ENCODE measurements at regions not wholly inside any gene's neighbourhood (a gene's known extent, or its start where the extent isn't known, plus 50 kb on each side); places are given as distances from the start of the nearest gene placed in this dataset.

- no peak overlapping the region for H3K27ac ChIP-seq (ENCODE audit: control insufficient read depth, insufficient read depth, low read length)
- no peaks in the 10 kb centered on the region for H3K27me3 ChIP-seq (ENCODE audit: control insufficient read depth, extremely low read depth, insufficient read depth, low read length)
- DNase-seq (ENCODE audit: low read depth, low spot score): no peak
- no peak overlapping the region for H3K4me2 ChIP-seq (ENCODE audit: control insufficient read depth, extremely low read depth, insufficient read depth, low read depth, low read length)
- H3K79me2 ChIP-seq (ENCODE audit: control insufficient read depth, insufficient read depth, low read length): no peaks in the 10 kb centered on the region
- H4K20me1 ChIP-seq (ENCODE audit: control insufficient read depth, extremely low read depth, insufficient read depth, low read length): no peaks in the 10 kb centered on the region
- FAIRE-seq: no peak
- TF ChIP-seq CTCF (optimal IDR thresholded peaks at IDR 0.05 in 1 of 3, IDR thresholded peaks at IDR 0.05 in 1 of 3, conservative IDR thresholded peaks at IDR 0.05 in 1 of 3; ENCODE audit: extremely low read depth in 1 of 3, insufficient read depth in 2 of 3, low read length in 3 of 3): no peak
- TF ChIP-seq EZH2 (IDR thresholded peaks at IDR 0.05; ENCODE audit: low read length): no peak
- no peak overlapping the region for H3K4me3 ChIP-seq (ENCODE audit: control insufficient read depth in 2 of 3, extremely low read depth in 1 of 3, insufficient read depth in 2 of 3, low read depth in 1 of 3, low read length in 3 of 3)
- no peak overlapping the region for H3K9ac ChIP-seq (ENCODE audit: control insufficient read depth, extremely low read depth, insufficient read depth, low read length)
- no peaks in the 10 kb centered on the region for H3K9me1 ChIP-seq (ENCODE audit: control insufficient read depth, extremely low read depth, insufficient read depth, low read length)
- dilution Hi-C loops (cut with MboI; ENCODE audit: extremely low pct_ligation_motif_present, low sequenced_read_pairs): no loop called here
- no peaks in the 10 kb centered on the region for H3K4me1 ChIP-seq (ENCODE audit: control insufficient read depth, extremely low read depth, insufficient read depth, low read length)
- no peaks in the 10 kb centered on the region for H3K9me3 ChIP-seq (ENCODE audit: control insufficient read depth, low read depth, low read length)
- no peaks in the 10 kb centered on the region for H3K36me3 ChIP-seq (ENCODE audit: control insufficient read depth in 2 of 2, extremely low read depth in 1 of 2, insufficient read depth in 2 of 2, low read length in 2 of 2)
- no peak overlapping the region for H2AFZ ChIP-seq (ENCODE audit: control insufficient read depth, low read length)
These were observed 344.8 kb upstream of the HS6ST1 start for GRCh38 chr2:128663371-128664050.

- Histone ChIP-seq H3K9me3 (ENCODE audit: control insufficient read depth, low read depth, low read length) (no peaks in the 10 kb centered on the region), H3K79me2 (ENCODE audit: control insufficient read depth, insufficient read depth, low read length) (no peaks in the 10 kb centered on the region), H3K9me1 (ENCODE audit: control insufficient read depth, extremely low read depth, insufficient read depth, low read length) (no peaks in the 10 kb centered on the region), H4K20me1 (ENCODE audit: control insufficient read depth, extremely low read depth, insufficient read depth, low read length) (no peaks in the 10 kb centered on the region), H3K27ac (ENCODE audit: control insufficient read depth, insufficient read depth, low read length) (no peak overlapping the region), H3K4me3 (ENCODE audit: control insufficient read depth in 2 of 3, extremely low read depth in 1 of 3, insufficient read depth in 2 of 3, low read depth in 1 of 3, low read length in 3 of 3) (no peak overlapping the region), H3K4me1 (ENCODE audit: control insufficient read depth, extremely low read depth, insufficient read depth, low read length) (no peaks in the 10 kb centered on the region), H3K27me3 (ENCODE audit: control insufficient read depth, extremely low read depth, insufficient read depth, low read length) (no peaks in the 10 kb centered on the region), H3K4me2 (ENCODE audit: control insufficient read depth, extremely low read depth, insufficient read depth, low read depth, low read length) (no peak overlapping the region), H3K36me3 (ENCODE audit: control insufficient read depth in 2 of 2, extremely low read depth in 1 of 2, insufficient read depth in 2 of 2, low read length in 2 of 2) (no peaks in the 10 kb centered on the region), H2AFZ (ENCODE audit: control insufficient read depth, low read length) (no peak overlapping the region), H3K9ac (ENCODE audit: control insufficient read depth, extremely low read depth, insufficient read depth, low read length) (no peak overlapping the region)
- FAIRE-seq: no peak
- TF ChIP-seq EZH2 (IDR thresholded peaks at IDR 0.05; ENCODE audit: low read length): no peak
- TF ChIP-seq CTCF (optimal IDR thresholded peaks at IDR 0.05 in 1 of 3, IDR thresholded peaks at IDR 0.05 in 1 of 3, conservative IDR thresholded peaks at IDR 0.05 in 1 of 3; ENCODE audit: extremely low read depth in 1 of 3, insufficient read depth in 2 of 3, low read length in 3 of 3): no peak
- dilution Hi-C loops (cut with MboI; ENCODE audit: extremely low pct_ligation_motif_present, low sequenced_read_pairs): no loop called here
- DNase-seq (ENCODE audit: low read depth, low spot score): no peak
These were observed 345.9 kb upstream of the HS6ST1 start for GRCh38 chr2:128664499-128664971.
